NCI-H2227 (cell line): ENCODE measurements at regions not wholly inside any gene's neighbourhood (a gene's known extent, or its start where the extent isn't known, plus 50 kb on each side); places are given as distances from the start of the nearest gene placed in this dataset.

ENCODE experiments used
- DNase-seq: peaks from one replicate; lab custom pipeline; 2025; ENCODE audit not compliant: unreplicated experiment; lab: John Stamatoyannopoulos, UW

DNA sequence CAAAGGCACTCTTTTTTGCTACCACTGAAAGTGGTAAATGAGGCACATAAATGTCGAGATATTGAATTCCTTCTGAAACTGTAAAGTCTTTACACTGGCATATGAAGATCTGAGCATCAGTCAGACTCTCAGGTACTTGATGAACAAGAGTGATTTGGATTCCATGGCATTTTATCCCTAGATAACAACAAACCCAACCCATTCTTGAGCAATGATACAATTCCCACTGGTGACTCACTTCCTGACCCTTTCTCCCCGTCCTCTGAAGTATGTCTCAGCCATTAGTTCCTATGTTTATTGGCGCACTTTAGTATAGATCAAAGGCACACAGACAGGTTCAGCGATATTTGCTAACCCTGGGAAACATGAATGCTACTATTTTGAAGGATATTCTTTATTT is 147.0 kb upstream of the RBFOX1 start:
- no peak for DNase-seq

DNA sequence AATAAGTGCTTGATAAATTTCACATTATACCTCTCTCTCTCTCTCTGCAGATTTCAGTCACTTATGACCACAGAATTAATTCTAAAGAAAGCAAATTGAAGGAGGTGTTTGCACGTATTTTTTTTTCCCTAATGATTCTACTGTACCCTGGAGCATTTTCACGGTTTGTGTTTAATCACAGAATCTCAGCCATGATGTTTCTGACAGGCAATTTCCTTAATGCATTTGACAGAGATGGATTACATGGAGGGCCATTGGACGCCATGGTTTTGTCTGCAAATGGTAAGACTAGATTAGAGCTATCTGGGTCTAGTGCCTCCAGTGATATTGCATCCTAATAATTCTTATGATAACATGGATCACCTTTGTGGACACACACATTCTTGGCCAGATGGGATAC is 147.5 kb upstream of the RBFOX1 start:
- no peak for DNase-seq

DNA sequence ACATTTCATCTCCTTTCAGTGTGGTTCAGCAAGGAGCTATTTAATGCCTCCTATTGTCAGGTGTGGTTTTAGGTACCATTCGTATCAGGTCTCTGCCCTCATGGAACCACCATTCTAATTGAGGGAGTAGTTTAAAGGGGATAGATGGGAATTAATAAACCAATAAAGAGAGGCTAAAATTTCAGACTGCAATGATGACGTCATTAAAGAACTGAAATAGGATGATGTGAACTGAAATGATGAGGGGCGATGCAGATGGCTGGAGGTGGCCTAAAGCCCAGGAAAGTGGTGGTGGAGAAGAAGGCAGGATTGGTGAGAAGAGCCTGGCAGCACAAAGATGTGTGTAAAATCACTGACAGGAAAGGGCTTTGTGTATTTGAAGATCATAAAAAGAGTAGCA is 148.9 kb upstream of the RBFOX1 start:
- DNase-seq, result no peak

DNA sequence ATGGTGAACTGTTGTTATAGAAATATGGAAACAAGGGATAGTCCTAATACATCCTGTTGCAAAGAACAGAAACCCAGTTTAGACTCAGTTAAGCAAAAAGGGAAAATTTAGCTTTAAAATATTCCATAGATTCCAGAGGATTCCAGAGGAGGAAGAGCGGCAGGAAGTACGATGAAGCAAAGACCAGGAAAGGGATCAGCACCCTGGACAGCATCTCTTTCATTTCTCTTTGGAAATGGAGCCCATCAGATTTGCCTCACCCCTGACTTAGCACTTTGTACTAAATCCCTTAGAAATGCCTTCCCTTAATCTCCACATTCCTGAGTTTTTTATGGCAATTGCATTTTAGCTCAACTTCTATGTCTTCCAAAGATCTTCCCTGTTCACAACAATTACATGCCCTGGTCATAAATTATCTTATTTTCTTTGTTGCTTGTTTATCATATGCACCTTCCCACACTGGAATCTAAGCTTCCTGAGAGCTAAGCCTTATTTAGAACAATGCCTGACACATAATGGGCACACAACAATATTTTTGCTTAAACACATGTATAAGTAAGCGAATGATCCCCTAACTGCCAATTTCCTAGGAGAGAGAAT is 150.0 kb upstream of the RBFOX1 start:
- no peak for DNase-seq

DNA sequence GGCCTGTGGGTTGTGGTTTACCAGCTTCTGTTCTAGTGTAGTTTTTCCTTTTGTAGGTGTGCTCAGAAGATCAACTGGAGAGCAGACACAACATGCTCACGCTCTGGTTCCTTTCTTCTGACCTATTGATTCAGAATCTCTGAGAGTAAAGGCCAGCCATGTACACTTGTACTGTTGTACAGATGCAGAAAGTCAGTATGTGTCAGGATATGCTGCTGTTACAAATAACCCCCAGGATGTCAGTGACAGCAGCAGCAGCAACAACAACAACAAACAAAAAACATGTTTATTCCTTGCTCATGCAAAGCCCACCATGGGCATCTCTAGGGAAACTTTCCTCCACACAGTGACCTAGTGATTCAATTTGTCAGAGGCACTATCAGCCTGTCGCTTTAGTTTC is 154.8 kb upstream of the RBFOX1 start:
- DNase-seq, result no peak

DNA sequence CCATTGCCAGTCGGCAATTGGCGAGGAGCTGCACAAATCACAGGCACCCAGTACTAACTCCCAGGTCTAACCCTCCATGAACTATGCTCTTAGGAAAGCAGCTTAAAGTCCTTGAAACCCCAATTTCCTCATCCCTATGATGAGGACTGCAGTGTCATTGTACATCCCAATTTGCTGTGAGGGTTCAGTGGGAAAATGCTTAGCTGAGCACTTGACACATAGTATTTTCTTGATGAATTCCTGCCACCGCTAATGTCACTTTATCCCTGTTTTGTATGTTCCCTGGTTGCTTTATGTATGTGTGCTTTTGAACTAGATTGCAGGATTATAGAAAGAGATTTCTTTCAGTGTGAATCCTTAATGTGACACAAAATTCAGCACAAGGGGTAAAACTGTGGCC is 161.5 kb upstream of the RBFOX1 start:
- no peak for DNase-seq

DNA sequence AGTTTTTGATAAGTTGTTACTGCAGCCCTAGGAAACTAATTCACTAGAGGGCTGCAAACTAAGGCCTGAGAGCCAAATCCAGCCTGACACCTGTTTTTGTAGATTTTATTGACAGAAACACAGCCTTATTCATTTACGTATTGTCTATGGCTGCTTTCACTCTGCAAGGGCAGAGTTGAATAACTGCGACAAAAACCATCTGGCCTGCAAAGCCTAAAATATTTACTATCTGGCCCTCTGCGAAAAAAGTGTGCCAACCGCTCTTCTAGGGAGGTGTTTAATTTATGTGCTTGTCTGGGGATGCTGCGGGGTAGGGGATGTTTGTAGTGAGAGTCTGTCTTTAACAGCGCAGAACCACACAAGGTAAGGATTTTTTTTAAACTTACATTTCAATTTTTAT is 165.0 kb upstream of the RBFOX1 start:
- no peak for DNase-seq

DNA sequence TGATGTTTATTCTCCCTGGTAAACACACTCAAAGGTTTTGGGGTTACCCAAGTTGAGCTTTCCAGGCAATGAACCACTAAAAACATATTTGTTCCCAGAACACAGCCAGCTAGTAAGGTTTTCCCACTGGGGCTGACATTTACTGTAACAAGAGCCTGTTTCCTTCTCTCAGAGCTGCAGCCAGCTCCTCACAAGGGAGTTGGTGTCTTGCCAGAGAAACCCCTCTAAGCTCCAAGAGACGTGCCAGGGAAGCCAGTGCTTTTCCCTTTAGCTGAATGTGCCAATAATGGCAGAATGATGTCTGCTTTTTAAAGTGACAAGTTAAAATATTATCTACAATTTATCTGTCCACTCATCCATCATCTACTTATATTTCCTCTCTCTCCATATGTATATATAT is 170.8 kb upstream of the RBFOX1 start:
- DNase-seq, result no peak

DNA sequence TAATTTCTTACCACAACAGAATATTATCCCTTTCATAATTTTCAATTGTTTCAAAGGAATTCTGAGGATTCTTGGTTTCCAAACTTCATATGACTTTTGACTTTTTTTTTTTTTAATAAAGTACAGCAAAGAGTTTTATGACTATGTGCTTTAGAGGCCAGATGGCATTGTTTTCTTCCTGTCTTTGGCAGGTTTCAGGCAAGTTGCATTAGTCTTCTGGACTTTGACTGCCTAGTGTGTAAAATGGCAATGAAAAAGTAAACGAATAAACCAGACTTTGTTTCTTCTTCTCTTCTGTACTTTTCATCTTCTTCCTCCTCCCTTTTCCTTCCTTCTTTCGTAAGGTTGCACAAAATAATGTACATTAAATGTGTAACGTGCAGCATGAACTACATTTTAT is 172.6 kb upstream of the RBFOX1 start:
- no peak for DNase-seq

DNA sequence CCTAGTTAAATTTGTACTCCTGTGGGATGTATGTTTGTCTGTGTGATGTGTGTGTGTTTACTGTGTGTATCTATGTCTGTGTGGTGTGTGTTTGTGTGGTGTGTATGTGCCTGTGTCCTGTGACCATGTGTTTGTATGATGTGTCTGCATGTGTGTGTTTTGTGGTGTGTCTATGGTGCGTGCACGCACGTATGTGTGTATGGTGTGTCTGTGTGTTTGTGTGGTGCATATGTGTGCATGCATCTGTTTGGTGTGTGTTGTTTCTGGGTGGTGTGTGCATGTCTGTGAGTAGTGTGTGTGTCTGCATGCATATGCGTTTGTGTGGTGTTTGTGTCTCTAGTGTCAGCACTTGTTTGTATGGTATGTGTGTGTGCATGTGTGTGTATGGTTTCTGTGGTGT is 174.2 kb upstream of the RBFOX1 start:
- no peak for DNase-seq

DNA sequence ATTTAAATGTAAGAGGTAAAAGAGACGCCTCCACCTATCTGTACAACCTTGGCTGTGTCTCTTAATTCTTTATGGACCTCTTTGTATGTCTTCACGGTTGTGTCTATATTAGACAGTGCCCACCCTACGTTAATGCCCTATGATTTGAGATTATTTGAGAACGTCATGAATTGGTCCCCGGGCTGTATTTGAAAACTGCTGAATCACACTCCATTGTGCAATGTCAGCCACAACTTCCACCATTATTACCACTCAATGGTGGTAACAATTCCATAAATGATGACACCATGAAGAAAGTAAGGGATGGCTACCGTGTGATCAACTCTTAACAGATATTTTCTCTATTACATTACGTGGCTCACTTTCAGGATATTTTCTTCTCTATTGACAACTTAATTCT is 182.4 kb upstream of the RBFOX1 start:
- no peak for DNase-seq

DNA sequence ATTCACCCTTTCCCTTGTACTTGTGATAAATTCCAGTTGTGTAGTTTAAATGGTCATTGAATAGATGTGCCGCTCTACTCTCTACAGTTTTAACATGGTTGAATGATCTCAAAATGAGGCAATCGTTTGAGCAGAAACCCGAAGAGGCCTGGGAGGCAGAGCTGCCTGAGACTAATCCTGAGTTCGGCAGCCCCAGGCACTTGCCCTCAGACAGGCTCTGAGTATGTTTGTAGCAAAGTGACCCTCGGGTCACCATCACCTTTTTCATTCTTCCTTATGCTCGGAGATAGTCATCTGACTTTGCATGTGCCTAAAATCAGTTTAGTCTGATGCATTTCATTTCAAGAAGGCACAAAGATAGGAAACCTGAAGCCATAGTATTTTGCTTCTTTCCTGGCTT is 184.0 kb upstream of the RBFOX1 start:
- no peak for DNase-seq

DNA sequence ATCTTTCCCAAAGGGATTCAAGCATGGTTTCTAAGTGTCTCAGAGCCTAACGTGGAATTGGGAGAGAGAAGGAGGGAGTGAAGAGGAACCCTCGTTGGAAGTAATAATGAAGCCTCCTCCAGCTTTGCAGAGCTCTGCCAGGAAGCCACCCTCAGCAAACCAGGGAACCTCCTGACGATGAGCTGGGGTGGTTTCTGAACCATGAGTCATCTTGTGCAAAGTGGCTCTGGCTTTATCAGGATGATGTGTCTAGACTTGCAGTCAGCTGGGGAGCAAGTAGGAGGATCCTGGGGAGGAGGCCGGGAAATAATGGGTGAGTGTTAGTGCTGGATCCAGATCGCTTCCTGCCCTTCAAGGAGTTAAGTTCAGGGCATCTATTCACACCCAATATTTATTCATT is 191.7 kb upstream of the RBFOX1 start:
- no peak for DNase-seq

DNA sequence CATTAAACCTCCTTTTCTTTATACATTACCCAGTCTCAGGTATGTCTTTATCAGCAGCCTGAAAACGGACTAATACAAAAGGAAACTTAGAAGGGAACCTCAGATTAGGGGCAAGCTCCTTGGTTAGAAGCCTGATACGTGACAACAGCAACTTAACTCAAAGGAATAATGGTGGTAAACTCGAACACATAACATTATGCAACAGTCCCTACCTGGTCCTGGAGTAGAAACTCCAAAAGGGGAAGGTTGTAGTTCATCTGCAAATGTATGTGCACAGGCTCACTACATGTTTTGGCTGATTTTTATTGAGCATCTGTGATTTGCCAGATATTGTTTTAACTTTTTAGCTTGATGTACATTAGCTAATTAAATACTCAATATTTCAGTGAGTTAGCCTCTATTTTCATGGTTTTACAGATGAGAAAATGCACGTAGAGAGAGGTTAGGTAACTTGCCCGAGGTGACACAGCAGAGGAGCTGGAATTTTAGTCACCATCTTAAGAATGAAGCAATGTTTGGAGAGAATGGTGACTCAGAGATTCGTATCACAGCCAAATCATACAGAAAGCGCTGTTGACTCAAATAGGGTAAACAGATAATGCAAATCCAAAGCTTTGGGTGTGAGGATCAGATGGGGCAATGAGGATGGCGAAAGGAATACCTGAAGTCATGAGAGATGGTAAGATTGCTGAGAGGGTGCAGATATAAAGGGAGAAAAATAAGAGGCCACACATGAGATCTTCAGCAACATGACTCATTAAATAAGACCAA is 194.9 kb upstream of the RBFOX1 start:
- no peak for DNase-seq

DNA sequence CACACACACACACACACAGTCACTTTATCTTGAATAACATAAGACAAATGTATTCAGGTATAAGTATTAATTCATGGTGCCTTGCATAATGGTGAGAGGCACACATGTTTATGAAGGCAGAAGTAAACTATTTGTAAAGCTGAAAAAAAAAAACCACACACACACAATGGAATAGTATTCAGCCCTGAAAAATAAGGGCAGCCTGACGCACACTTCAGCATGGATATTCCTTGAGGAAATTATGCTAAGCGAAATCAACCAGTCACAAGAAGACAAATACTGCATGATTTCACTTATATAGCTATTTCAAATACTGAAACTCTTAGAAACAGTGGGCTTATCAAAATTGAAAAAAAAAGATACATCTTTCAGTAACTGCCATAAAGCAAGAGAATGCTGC is 200.2 kb upstream of the RBFOX1 start:
- no peak for DNase-seq

DNA sequence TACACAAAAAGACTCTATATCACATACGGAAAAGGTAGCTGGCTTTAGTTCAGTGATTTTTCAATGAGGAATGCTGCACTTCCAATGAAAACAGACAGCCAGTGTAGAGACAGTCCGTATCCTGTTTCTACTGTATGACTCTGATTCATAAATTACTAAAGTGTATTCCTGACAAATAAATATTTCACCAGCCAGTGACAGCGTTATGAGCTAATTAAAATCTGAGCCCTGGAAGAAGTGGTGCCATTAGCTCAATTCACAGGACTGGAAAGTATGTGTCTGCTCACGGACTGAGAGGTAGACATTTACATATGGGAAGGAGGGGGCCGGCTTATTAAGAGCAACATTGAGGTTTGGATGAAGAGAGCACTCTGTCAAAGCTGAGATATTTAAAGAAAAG is 207.9 kb upstream of the RBFOX1 start:
- DNase-seq, result no peak

DNA sequence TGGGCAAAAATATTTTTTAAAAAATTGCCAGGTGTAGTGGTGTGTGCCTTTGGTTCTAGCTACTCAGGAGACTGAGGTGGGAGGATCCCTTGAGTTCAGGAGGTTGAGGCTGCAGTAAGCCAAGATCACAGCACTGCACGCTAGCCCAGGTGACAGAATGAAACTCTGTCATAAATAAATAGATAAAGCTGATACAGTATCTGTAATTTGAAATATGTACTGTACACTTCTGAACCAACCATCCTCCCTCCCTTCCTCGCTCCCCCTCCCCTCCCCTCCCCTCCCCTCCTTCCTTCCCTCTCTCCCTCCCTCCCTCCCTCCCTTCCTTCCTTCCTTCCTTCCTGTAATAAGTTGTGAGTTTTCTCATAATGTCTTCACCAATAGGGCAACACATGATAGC is 208.4 kb upstream of the RBFOX1 start:
- no peak for DNase-seq

DNA sequence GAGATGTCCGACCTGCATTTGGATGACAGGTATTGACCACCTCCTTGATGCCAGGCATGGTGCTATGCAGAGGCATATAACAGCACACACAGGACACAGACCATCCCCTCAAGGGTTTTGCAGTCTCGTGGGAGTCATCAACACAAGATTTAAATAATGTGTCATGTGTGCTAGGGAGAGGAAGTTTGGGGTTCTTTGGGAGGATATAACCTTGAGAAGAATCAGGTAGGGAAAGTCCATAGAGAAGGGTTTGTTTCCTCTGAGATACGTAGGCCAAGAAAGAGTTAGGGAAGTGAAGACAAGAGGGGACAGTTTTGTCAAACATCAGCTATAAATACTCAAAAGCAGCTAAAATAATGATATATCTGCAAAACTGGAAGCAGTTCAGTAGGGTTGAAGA is 215.9 kb upstream of the RBFOX1 start:
- no peak for DNase-seq

DNA sequence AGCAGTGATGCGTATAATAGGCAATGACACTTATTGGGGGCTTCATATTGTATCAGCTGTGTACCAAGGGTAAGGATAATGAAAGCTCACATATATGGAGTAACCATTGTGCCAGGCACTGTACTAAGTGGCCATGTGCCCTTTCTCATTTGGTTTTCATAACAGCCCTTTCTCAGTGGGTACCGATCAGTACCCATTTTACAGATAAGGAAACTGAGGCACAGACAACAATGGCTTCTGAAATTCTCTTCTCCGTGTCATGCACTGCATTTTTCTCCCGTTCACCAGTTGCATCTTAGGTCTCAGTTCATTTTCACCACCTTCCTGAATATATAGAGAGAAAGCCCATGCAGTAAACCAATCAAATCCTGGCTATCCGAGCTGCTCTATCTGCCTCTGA is 216.7 kb upstream of the RBFOX1 start:
- no peak for DNase-seq

DNA sequence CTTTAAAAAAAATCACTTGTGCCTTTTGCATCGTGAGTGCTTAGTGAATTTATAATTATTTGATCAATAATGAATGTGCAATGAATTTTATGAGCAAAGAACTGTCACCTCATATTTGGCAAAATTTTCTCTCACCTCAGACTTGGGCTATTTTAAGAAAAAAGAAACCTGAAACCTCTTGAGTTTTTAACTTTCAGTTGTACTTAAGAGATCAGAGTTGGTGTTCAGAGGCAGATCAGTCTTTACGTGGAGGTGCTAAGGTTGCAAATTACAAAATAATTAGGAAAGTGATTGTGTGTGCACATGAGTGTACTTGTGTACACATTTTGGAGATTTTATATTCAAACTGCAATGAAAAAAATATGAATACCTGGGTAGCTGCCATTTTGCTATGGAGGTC is 218.7 kb upstream of the RBFOX1 start:
- no peak for DNase-seq

DNA sequence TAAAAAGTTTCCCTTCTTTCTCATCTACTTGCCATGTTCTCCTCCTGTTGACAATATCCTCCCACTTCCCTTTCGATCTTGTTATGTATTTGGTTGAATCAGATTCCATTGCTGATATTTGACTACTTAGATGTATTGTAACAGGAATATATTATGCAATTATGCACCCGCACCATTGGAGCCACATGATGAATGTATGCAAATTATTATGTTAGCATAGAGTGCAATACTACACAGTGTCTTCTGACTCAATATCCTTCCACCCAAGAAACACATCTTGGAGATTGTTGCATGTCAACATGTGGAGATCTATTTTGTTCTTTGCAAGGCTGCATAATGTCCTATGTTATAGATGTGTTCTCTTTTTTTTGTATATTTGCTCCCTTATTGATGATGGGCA is 219.2 kb upstream of the RBFOX1 start:
- no peak for DNase-seq

DNA sequence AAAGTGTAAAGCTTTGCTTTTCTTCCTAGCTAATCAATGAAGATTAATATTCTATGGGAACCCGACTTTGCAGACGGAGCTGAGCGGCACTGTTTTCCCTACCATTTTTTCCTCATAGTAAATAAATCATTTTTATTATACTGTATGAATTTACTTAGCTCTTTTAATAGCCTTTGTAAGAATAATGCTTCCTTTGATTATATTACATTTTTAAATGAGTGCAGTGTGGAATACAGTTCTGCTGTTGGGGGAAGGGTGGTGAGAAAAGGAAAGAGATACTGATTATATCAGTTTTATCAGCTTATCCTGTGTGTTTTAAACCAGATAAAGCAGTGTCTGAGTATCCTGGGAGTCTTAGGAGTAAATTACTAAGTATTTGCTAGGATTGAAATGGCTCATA is 221.4 kb upstream of the RBFOX1 start:
- DNase-seq, result no peak

DNA sequence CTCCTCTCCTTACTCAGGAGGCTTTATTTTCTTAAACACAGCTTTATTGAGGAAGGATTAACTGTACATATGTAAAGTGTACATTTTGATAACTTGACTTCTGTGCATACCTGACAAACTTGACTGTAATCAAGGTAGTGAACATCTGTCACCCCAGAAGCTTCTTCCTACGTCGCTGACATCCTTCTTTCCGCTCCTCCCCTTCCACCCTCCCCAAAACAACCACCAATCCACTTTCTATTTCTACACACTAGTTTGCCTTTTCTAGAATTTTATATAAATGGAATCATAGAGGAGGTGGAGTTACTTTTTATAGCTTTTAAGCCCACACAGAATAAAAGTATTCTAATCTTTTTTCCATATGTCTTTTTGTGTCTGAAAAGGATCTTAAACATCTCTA is 225.2 kb upstream of the RBFOX1 start:
- DNase-seq, result no peak
